GM20431 (cell line): ENCODE measurements at regions not wholly inside any gene's neighbourhood (a gene's known extent, or its start where the extent isn't known, plus 50 kb on each side); places are given as distances from the start of the nearest gene placed in this dataset.
"Not testable (repeated sequence)": the region's sequence is repeated elsewhere in the genome, so short reads cannot be mapped to it uniquely, and the experiment has no call there.

ENCODE experiments used
- in situ Hi-C: fragments of 300-500 bp; cut with MseI, MboI; formaldehyde crosslinking; loops from one replicate; pipeline ENCODE4 v1.15.0; 2020; ENCODE audit warnings: low sequenced_read_pairs; ENCODE audit not compliant: unreplicated experiment

GRCh38 chr15:81751816-81752545, 293.8 kb downstream of the MEX3B start:
- in situ Hi-C loops: no loop called here

- in situ Hi-C loops: no loop called here
Observed at GRCh38 chr15:81751256-81751655, 294.6 kb downstream of the MEX3B start.

- in situ Hi-C loops: no loop called here
Observed at GRCh38 chr15:81749716-81750375, 296.0 kb downstream of the MEX3B start.

GRCh38 chr15:81747482-81747881, 298.3 kb downstream of the MEX3B start:
- in situ Hi-C loops: no loop called here

- in situ Hi-C loops: no loop called here
Observed at GRCh38 chr15:81747026-81747425, 298.8 kb downstream of the MEX3B start.

- in situ Hi-C loops: no loop called here
Observed at GRCh38 chr15:81744364-81744763, 301.5 kb downstream of the MEX3B start.

- in situ Hi-C loops: no loop called here
Observed at GRCh38 chr15:81740416-81740815, 305.4 kb downstream of the MEX3B start.

GRCh38 chr15:81729340-81729739, 316.5 kb downstream of the MEX3B start:
- in situ Hi-C loops: no loop called here

GRCh38 chr15:81728726-81729125, 317.1 kb downstream of the MEX3B start:
- in situ Hi-C loops: no loop called here

- in situ Hi-C loops: no loop called here
Observed at GRCh38 chr15:81725590-81725989, 320.2 kb downstream of the MEX3B start.

- in situ Hi-C loops: no loop called here
Observed at GRCh38 chr15:81724536-81724935, 321.3 kb downstream of the MEX3B start.

GRCh38 chr15:81723701-81724100, 322.1 kb downstream of the MEX3B start:
- in situ Hi-C loops: no loop called here

- in situ Hi-C loops: no loop called here
Observed at GRCh38 chr15:81723113-81723651, 322.6 kb downstream of the MEX3B start.

- in situ Hi-C loops: not testable (repeated sequence)
Observed at GRCh38 chr15:81716468-81716867, 329.4 kb downstream of the MEX3B start.

- in situ Hi-C loops: no loop called here
Observed at GRCh38 chr15:81710328-81710727, 335.5 kb downstream of the MEX3B start.

- in situ Hi-C loops: not testable (repeated sequence)
Observed at GRCh38 chr15:81706816-81707346, 332.9 kb upstream of the TMC3 start.

- in situ Hi-C loops: not testable (repeated sequence)
Observed at GRCh38 chr15:81705727-81706126, 331.7 kb upstream of the TMC3 start.

- in situ Hi-C loops: no loop called here
Observed at GRCh38 chr15:81686021-81686420, 312.0 kb upstream of the TMC3 start.

- in situ Hi-C loops: no loop called here
Observed at GRCh38 chr15:81685237-81685636, 311.2 kb upstream of the TMC3 start.

GRCh38 chr15:81680829-81681228, 306.8 kb upstream of the TMC3 start:
- in situ Hi-C loops: no loop called here

GRCh38 chr15:81666839-81667238, 292.8 kb upstream of the TMC3 start:
- in situ Hi-C loops: no loop called here
